ENCODE measurements at regions not wholly inside any gene's neighbourhood (a gene's known extent, or its start where the extent isn't known, plus 50 kb on each side); places are given as distances from the start of the nearest gene placed in this dataset.

GRCh38 chr9:12415361-12415760, 277.8 kb upstream of the TYRP1 start:
- TF ChIP-seq CTCF (IDR thresholded peaks at IDR 0.05): no peak
- no peak for TF ChIP-seq POLR2A (IDR thresholded peaks at IDR 0.05)
- Histone ChIP-seq H3K27me3 (no peaks in the 10 kb centered on the region), H3K4me1 (no peaks in the 10 kb centered on the region), H3K36me3 (ENCODE audit: low read depth, missing control alignments) (no peaks in the 10 kb centered on the region), H3K27ac (no peak overlapping the region), H3K4me3 (no peak overlapping the region), H3K9me3 (no peaks in the 10 kb centered on the region)
- WGBS, 2 donors: 98 to 99% methylated on average over 2 of the region's 2 CpGs
- no peak for DNase-seq
- intact Hi-C loops (cut with DNase I; ENCODE audit: low total_unique reads): no loop called here

GRCh38 chr9:12416716-12417115, 276.5 kb upstream of the TYRP1 start:
- Histone ChIP-seq H3K4me1 (no peaks in the 10 kb centered on the region), H3K4me3 (no peak overlapping the region), H3K27ac (no peak overlapping the region), H3K27me3 (no peaks in the 10 kb centered on the region), H3K36me3 (ENCODE audit: low read depth, missing control alignments) (no peaks in the 10 kb centered on the region), H3K9me3 (no peaks in the 10 kb centered on the region)
- WGBS, 2 donors: 89 to 100% methylated on average over 2 of the region's 2 CpGs
- intact Hi-C loops (cut with DNase I; ENCODE audit: low total_unique reads): no loop called here
- no peak for TF ChIP-seq POLR2A (IDR thresholded peaks at IDR 0.05)
- no peak for TF ChIP-seq CTCF (IDR thresholded peaks at IDR 0.05)
- no peak for DNase-seq

GRCh38 chr9:12424243-12424642, 268.9 kb upstream of the TYRP1 start:
- Histone ChIP-seq H3K36me3 (ENCODE audit: low read depth, missing control alignments) (no peaks in the 10 kb centered on the region), H3K9me3 (no peaks in the 10 kb centered on the region), H3K4me1 (no peaks in the 10 kb centered on the region), H3K27ac (no peak overlapping the region), H3K4me3 (no peak overlapping the region), H3K27me3 (no peaks in the 10 kb centered on the region)
- intact Hi-C loops (cut with DNase I; ENCODE audit: low total_unique reads): no loop called here
- TF ChIP-seq CTCF (IDR thresholded peaks at IDR 0.05): no peak
- no peak for TF ChIP-seq POLR2A (IDR thresholded peaks at IDR 0.05)
- WGBS, 2 donors: 59 to 69% methylated on average over 4 of the region's 4 CpGs
- DNase-seq: no peak

- no peaks in the 10 kb centered on the region for H3K36me3 ChIP-seq (ENCODE audit: low read depth, missing control alignments)
- no peak overlapping the region for H3K27ac ChIP-seq
- TF ChIP-seq POLR2A (IDR thresholded peaks at IDR 0.05) (no peak), CTCF (IDR thresholded peaks at IDR 0.05) (peak in 1 of 3 experiments; percentile 16)
- no peaks in the 10 kb centered on the region for H3K4me1 ChIP-seq
- WGBS, 2 donors: 59 to 62% methylated on average over 8 of the region's 8 CpGs
- no peaks in the 10 kb centered on the region for H3K27me3 ChIP-seq
- no peaks in the 10 kb centered on the region for H3K9me3 ChIP-seq
- no peak overlapping the region for H3K4me3 ChIP-seq
- intact Hi-C loops (cut with DNase I; ENCODE audit: low total_unique reads): no loop called here
- DNase-seq: no peak
Measured at GRCh38 chr9:12425878-12426864, 267.0 kb upstream of the TYRP1 start.
